ENCODE measurements at regions not wholly inside any gene's neighbourhood (a gene's known extent, or its start where the extent isn't known, plus 50 kb on each side); places are given as distances from the start of the nearest gene placed in this dataset.
A peak's percentile ranks its signal among the peaks of the same experiment; 100 is the strongest.

GRCh38 chr20:40512591-40512990, 176.4 kb downstream of the MAFB start:
- ATAC-seq (ENCODE audit: low FRiP score) (no peak), DNase-seq (ENCODE audit: low spot score) (no peak)
- TF ChIP-seq, protein P1, sequence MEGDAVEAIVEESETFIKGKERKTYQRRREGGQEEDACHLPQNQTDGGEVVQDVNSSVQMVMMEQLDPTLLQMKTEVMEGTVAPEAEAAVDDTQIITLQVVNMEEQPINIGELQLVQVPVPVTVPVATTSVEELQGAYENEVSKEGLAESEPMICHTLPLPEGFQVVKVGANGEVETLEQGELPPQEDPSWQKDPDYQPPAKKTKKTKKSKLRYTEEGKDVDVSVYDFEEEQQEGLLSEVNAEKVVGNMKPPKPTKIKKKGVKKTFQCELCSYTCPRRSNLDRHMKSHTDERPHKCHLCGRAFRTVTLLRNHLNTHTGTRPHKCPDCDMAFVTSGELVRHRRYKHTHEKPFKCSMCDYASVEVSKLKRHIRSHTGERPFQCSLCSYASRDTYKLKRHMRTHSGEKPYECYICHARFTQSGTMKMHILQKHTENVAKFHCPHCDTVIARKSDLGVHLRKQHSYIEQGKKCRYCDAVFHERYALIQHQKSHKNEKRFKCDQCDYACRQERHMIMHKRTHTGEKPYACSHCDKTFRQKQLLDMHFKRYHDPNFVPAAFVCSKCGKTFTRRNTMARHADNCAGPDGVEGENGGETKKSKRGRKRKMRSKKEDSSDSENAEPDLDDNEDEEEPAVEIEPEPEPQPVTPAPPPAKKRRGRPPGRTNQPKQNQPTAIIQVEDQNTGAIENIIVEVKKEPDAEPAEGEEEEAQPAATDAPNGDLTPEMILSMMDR (IDR thresholded peaks at IDR 0.05) = no peak

GRCh38 chr20:40511478-40511877, 177.6 kb downstream of the MAFB start:
- no peak for DNase-seq (ENCODE audit: low spot score)
- peak; percentile 63 for ATAC-seq (ENCODE audit: low FRiP score)

GRCh38 chr20:40510622-40511021, 178.4 kb downstream of the MAFB start:
- ATAC-seq (ENCODE audit: low FRiP score) (no peak), DNase-seq (ENCODE audit: low spot score) (no peak)
- TF ChIP-seq, protein P1 (IDR thresholded peaks at IDR 0.05) = no peak

More at GRCh38 chr20:40511478-40511877, 177.6 kb downstream of the MAFB start:
- TF ChIP-seq, protein P1 (IDR thresholded peaks at IDR 0.05) = no peak

DNA sequence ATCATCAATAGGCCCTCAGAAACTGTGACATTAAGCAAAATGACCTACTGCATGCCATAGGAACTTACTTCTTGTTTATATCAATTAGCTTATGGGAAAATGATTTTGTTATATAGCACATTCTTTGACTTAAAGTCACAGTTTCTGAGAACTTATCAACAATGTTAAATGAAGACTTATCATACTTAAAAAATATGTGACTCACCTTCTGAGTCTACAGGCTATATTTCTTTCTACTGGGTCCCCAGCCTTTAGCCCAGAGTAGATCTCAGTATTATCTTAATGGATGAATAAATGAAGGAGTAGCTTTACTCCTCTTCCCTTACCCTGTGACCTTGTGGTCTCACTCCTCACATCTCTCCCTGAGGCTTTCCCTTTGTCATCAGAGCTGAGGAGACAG, 180.2 kb downstream of the MAFB start:
- TF ChIP-seq, protein P1 (IDR thresholded peaks at IDR 0.05) = no peak
- DNase-seq (ENCODE audit: low spot score) (no peak), ATAC-seq (ENCODE audit: low FRiP score) (no peak)

GRCh38 chr20:40506537-40506939, 182.5 kb downstream of the MAFB start:
- TF ChIP-seq, protein P1 (IDR thresholded peaks at IDR 0.05) = no peak
- DNase-seq (ENCODE audit: low spot score) = peak; percentile 88
- peak; percentile 69 for ATAC-seq (ENCODE audit: low FRiP score)

GRCh38 chr20:40503119-40503518, 185.9 kb downstream of the MAFB start:
- ATAC-seq (ENCODE audit: low FRiP score) = no peak
- TF ChIP-seq, protein P1 (IDR thresholded peaks at IDR 0.05) = no peak
- DNase-seq (ENCODE audit: low spot score) = no peak

DNA sequence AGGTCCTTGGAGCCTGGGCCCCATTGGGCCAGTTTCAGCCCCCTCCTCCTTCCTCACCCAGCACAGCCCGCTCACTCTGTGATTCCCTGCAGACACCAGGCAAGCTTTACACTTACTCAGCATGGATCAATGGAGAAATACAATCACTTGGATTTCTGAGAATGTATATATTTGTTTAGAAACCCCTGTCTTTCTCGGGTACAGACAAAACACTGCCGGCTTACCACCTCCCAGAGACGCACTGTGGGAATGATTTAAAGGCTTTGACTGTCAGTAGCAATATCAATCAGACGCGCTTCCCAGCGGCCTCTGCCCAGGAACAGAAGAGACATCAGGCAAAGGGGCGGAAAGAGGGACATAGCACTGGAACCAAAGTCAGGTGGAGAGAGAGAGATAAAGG, 186.5 kb downstream of the MAFB start:
- ATAC-seq (ENCODE audit: low FRiP score) (no peak), DNase-seq (ENCODE audit: low spot score) (no peak)
- TF ChIP-seq, protein P1 (IDR thresholded peaks at IDR 0.05) = no peak

Data from omental fat pad (tissue), 3 donors.